ENCODE measurements at regions not wholly inside any gene's neighbourhood (a gene's known extent, or its start where the extent isn't known, plus 50 kb on each side); places are given as distances from the start of the nearest gene placed in this dataset.

DNA sequence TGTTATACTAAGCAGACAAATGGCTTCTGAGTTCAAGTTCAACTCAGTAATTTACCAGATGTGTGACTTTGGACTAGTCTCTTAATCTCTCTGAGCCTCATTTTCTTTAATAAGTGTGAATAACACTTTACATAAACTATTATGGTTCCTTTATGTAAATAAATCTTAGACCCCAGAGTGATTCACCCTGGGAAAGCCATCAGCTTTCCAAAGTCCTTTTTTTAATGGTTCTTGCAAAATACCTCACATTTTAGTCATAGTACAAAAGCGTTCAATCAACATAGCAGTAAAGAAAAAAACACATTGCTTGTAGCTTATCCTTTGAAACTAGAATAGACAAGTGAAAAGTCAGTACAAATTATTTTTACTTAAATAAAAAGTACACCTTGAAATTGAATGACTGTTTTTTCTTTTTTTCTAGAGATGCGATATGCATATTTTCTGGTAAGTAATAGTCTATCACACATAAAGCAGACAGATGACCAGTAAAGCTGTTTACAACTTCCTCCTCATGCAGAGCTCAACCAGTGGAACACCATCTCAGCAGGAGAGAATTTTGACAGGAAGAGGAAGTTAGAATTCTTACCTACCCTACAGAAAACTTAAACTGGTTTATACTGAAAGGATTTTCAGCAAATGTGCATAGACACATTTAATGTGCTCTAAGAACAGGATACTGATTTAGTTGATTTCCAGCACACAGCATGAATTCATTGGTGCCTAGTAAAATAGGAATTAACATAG lies 123.0 kb upstream of the AGBL1 start:
- TF ChIP-seq POLR2AphosphoS5 (IDR thresholded peaks at IDR 0.05) (no peak), POLR2A (IDR thresholded peaks at IDR 0.05) (no peak)
- TF ChIP-seq, protein P1, sequence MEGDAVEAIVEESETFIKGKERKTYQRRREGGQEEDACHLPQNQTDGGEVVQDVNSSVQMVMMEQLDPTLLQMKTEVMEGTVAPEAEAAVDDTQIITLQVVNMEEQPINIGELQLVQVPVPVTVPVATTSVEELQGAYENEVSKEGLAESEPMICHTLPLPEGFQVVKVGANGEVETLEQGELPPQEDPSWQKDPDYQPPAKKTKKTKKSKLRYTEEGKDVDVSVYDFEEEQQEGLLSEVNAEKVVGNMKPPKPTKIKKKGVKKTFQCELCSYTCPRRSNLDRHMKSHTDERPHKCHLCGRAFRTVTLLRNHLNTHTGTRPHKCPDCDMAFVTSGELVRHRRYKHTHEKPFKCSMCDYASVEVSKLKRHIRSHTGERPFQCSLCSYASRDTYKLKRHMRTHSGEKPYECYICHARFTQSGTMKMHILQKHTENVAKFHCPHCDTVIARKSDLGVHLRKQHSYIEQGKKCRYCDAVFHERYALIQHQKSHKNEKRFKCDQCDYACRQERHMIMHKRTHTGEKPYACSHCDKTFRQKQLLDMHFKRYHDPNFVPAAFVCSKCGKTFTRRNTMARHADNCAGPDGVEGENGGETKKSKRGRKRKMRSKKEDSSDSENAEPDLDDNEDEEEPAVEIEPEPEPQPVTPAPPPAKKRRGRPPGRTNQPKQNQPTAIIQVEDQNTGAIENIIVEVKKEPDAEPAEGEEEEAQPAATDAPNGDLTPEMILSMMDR (IDR thresholded peaks at IDR 0.05): no peak
